GM21515 (cell line): ENCODE measurements at regions not wholly inside any gene's neighbourhood (a gene's known extent, or its start where the extent isn't known, plus 50 kb on each side); places are given as distances from the start of the nearest gene placed in this dataset.
A peak's percentile ranks its signal among the peaks of the same experiment; 100 is the strongest.
"Not testable (repeated sequence)": the region's sequence is repeated elsewhere in the genome, so short reads cannot be mapped to it uniquely, and the experiment has no call there.

ENCODE experiments used
- ATAC-seq: cut with Tn5 transposase; IDR thresholded peaks from one replicate; pipeline ENCODE4 v1.9.1; 2021; ENCODE audit not compliant: unreplicated experiment

DNA sequence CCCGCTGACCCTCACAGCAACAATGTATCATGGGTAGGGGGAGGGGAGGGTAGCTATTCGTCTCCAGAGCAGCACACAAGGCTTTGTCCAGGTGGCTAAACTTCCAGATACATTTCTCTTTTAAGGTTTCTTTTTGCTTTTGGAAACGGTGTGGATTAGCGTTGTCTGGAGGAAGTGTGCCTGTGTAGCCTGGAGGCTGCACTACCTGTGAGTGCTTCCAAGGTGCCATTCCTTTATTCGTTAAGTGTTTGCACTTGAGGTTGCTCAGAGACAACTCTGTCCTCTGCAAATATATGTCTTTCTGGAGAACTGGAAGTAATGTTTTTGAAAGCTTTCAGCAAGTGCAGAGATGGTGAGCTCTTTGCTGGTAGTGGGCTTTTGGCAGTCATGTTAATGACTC, 53.1 kb downstream of the HSFY1 start:
- ATAC-seq, result not testable (repeated sequence)

DNA sequence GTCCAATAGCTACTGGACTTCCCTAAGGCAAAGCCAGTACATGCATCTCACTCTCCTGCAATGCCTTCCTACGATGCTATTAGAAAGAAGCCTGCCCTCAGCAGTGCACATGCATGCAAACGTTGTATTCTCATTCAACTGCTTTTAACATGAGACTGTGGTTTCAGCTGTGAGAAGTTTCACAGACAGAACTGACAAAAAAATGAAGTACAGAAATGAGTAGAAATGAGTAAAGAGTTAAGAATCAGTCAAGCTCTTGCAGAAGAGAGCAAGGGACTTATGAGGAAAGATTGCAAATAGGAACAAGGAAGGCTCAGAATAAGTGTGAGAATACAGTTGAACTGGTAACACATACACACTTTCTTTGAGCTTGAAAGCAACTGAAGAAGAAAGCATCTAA, 54.8 kb downstream of the HSFY1 start:
- peak; percentile 96 for ATAC-seq

DNA sequence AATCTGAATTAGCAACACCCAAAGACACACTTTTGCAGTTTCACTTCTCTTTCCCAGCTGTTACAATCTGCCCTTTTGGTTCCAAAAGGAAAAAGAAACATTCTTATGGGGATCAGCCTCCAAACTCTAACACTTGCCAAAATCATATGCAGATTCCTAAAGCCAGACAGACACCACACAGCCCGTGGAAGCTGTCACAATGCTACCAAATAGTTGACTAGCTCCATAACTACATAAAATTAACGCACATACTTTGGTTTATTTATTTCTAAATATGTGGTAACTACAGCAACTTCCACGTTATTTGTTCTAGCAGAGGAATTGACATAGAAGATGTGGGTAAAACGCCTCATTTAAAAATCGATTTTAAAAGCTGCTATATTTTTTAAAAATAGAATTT, 59.7 kb downstream of the HSFY1 start:
- ATAC-seq, result not testable (repeated sequence)

DNA sequence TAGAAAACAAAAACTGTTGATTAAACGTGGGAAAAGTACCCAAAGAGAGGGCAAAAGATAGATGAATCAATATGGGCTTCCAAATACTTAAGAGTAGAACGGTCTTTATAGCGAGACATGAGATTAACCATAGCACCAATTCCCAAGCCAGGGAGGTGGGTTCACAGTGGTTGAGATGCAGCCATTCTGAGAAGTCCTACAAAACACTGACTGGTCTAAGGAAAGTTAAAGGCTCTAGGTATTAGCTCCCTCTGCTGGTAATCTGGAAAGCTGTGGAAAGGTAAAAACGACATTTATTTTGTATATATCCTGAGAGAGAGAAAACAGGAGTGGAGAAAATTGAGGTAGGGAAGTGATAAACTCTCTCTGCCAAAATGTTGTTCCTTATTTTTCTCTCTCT, 61.7 kb downstream of the HSFY1 start:
- ATAC-seq, result not testable (repeated sequence)

DNA sequence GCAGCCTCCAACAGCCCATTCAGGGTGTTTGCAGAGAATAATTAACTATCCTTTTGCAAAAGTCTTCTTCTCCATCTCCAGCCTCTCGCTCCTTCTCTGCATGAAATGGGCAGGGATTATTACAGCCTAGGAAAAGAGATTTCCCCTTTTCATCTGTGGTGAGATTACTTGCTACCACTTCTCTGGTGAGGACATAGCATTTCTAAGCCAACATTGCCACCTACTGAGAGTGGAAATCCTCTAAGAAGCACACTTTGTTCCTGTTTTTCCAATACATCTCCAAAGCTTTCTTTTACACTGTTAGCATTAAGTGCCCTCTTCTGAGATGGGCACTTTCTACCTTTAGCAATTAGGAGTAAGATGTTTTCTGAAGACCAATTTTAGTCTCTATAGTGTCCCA, 69.3 kb downstream of the HSFY1 start:
- ATAC-seq, result not testable (repeated sequence)

DNA sequence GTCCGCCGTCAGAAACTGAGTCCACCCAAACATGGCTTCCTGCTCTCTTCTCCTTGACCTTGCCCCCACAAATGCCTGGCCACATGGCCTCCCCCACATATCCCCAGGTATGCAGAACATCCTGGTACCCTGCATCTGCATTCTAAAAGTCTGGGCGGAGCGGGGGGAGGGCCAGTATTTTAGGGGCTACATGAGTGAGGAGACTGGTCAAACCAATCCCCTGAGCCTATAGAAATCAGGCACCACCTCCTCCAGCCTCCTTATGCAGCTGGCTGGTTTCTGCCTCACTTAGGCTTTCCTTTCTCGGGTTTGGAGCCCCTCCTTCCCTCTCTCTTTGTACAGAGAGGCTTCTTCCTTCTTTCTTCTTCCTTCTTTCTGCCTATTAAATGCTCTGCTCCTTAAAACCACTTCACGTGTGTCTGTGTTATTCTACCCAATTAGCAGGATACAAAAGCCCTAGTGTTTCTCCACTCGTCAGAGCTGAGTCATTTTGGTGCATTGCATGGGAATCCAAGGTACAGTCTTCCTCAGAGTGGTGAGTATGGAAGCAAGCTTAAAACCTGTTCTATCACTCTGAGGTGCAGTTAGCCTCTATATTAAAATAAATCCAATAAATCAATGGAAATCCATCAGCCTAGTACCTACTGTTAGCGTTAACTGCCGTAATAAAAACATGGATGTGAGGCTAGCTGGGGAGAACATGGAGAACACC, 83.4 kb downstream of the HSFY1 start:
- ATAC-seq, result not testable (repeated sequence)

DNA sequence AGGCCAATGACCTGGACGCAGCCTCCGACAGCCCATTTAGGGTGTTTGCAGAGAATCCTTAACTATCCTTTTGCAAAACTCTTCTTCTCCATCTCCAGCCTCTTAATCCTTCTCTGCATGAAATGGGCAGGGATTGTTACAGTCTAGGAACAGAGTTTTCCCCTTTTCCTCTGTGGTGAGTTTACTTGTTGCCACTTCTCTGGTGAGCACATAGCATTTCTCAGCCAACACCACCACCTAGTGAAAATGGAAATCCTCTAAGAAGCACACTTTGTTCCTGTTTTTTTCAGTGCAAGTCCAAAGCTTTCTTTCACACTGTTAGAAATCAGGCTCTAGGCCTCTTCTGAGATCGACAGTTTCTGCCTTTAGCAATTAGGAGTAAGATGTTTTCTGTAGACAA, 84.1 kb downstream of the HSFY1 start:
- ATAC-seq, result not testable (repeated sequence)

DNA sequence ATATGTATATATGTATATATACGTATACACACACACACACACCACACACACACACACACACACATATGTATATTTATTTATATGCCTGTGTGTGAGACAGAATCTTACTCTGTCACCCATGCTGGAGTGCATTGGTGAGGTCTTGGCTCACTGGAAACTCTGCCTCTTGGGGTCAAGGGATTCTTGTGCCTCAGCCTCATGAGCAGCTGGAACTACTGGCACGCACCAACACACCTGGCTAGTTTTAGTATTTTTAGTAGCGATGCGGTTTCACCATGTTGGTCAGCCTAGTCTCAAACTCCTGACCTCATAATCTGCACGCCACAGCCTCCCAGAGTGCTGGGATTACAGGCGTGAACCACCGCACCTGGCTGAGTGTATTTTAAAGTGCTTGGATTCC, 85.1 kb downstream of the HSFY1 start:
- not testable (repeated sequence) for ATAC-seq

DNA sequence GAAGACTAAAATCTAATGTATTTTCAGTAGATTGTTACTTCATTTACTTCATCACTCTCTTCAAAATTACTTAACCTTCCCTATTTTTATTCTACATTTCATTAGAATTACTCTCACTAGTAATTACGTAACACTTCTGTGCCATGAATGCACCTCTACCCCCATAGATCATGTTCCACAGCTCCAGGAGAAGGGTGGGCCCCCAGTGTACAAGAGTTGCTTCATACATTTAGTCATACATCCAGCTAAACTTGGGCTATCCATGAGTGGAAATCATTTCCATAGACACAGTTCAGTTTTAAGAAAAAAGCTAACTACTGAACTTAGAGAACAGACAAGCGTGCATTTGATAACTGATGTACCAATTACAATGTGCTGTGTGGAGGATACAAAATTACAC, 104.2 kb downstream of the HSFY1 start:
- no peak for ATAC-seq

DNA sequence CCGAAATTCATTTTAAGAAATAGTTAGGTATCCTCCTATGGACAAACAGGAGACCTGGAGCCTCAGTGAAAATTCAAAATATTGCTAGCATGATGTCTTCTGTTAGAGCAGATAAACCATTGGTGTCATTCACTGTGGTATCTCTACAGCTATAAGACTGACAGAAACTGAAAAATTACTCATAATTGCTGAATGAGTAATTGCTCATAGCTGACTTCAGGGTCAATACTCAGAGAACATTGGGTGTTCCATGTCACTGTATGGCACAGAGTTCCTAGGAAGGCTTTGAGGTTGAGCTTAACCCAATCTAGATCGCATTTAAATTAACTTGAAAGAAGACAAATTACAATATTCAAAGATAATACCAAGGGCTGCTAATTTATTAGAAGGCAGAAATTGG, 109.0 kb downstream of the HSFY2 start:
- ATAC-seq, result peak; percentile 61

DNA sequence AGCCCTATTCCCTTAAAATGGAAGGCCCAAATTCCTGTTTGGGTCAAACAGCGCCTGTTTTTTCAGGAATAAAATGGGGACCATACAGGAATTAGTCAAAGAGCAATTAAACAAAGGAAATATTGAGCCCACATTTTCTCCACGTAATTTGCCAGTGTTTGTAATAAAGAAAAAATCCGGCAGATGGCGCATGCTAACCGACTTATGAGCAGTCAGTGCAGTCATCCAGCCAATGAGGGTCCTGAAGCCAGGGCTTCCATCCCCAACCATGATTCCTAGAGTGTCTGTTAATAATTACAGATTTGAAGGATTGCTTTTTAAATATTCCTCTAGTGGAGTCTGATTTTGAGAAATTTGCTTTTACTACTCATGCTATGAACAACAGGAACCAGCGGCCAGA, 103.7 kb downstream of the HSFY2 start:
- ATAC-seq, result no peak

DNA sequence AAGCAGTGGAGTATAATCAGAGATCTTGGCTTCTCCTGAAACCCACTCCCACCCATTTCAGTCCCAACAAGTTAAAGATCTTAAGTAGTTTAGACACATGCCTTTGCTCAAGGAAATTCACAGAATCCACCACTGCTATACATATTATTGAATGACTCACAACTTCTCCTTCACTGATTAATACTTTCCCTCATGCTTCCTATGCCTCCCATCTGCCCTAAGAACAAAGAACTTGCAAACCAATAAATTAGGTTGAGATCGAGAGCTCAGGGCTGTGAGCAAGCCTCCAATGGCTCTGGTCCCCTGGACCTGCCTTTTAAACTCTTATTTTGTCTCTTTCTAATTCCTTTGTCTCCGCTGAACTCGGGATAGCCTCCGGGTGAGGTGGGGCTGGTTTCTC, 101.6 kb downstream of the HSFY2 start:
- ATAC-seq, result no peak

DNA sequence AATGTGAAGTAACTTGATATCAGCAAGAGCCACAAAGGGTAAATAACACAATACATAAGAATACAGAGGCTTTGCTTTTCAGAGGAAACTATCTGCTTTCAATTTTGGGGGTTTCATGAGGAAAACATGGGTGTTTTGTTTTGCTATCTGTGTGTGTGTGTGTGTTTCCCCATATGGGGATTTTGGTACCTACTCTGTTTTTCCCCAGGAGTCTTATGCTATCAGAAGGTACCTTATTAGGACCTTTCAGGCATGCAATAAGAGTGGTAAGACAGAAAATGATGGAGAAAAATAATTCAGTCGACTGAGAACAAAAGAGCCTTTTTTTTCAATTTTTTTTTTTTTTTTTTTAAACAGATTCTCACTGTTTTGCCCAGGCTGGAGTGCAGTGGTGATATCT, 87.5 kb downstream of the HSFY2 start:
- not testable (repeated sequence) for ATAC-seq

DNA sequence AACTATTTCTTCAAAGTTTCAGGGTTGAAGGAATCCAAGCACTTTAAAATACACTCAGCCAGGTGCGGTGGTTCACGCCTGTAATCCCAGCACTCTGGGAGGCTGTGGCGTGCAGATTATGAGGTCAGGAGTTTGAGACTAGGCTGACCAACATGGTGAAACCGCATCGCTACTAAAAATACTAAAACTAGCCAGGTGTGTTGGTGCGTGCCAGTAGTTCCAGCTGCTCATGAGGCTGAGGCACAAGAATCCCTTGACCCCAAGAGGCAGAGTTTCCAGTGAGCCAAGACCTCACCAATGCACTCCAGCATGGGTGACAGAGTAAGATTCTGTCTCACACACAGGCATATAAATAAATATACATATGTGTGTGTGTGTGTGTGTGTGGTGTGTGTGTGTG, 85.2 kb downstream of the HSFY2 start:
- ATAC-seq, result not testable (repeated sequence)

DNA sequence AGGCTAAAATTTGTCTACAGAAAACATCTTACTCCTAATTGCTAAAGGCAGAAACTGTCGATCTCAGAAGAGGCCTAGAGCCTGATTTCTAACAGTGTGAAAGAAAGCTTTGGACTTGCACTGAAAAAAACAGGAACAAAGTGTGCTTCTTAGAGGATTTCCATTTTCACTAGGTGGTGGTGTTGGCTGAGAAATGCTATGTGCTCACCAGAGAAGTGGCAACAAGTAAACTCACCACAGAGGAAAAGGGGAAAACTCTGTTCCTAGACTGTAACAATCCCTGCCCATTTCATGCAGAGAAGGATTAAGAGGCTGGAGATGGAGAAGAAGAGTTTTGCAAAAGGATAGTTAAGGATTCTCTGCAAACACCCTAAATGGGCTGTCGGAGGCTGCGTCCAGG, 84.1 kb downstream of the HSFY2 start:
- not testable (repeated sequence) for ATAC-seq

DNA sequence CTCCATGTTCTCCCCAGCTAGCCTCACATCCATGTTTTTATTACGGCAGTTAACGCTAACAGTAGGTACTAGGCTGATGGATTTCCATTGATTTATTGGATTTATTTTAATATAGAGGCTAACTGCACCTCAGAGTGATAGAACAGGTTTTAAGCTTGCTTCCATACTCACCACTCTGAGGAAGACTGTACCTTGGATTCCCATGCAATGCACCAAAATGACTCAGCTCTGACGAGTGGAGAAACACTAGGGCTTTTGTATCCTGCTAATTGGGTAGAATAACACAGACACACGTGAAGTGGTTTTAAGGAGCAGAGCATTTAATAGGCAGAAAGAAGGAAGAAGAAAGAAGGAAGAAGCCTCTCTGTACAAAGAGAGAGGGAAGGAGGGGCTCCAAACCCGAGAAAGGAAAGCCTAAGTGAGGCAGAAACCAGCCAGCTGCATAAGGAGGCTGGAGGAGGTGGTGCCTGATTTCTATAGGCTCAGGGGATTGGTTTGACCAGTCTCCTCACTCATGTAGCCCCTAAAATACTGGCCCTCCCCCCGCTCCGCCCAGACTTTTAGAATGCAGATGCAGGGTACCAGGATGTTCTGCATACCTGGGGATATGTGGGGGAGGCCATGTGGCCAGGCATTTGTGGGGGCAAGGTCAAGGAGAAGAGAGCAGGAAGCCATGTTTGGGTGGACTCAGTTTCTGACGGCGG, 83.5 kb downstream of the HSFY2 start:
- not testable (repeated sequence) for ATAC-seq

DNA sequence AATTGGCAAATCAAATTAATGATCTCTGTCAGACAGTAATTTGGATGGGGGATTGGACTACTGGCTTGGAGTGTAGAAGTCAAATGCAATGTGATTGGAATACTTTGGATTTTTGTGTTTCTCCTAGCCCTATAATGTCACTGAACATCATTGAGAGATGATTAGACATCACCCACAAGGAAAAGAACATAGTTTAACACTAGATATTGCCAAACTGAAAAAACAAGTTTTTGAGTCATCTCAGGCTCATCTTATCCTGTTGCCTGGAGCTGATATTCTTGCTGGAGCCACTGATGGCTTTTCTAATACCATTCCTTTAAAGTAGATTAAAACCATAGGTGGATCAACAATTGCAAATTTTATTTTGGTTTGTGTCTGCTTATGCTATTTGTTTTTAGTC, 76.7 kb downstream of the HSFY2 start:
- ATAC-seq, result not testable (repeated sequence)

DNA sequence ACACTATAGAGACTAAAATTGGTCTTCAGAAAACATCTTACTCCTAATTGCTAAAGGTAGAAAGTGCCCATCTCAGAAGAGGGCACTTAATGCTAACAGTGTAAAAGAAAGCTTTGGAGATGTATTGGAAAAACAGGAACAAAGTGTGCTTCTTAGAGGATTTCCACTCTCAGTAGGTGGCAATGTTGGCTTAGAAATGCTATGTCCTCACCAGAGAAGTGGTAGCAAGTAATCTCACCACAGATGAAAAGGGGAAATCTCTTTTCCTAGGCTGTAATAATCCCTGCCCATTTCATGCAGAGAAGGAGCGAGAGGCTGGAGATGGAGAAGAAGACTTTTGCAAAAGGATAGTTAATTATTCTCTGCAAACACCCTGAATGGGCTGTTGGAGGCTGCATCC, 69.3 kb downstream of the HSFY2 start:
- not testable (repeated sequence) for ATAC-seq

DNA sequence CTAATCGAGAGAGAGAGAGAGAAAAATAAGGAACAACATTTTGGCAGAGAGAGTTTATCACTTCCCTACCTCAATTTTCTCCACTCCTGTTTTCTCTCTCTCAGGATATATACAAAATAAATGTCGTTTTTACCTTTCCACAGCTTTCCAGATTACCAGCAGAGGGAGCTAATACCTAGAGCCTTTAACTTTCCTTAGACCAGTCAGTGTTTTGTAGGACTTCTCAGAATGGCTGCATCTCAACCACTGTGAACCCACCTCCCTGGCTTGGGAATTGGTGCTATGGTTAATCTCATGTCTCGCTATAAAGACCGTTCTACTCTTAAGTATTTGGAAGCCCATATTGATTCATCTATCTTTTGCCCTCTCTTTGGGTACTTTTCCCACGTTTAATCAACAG, 61.8 kb downstream of the HSFY2 start:
- ATAC-seq, result not testable (repeated sequence)

DNA sequence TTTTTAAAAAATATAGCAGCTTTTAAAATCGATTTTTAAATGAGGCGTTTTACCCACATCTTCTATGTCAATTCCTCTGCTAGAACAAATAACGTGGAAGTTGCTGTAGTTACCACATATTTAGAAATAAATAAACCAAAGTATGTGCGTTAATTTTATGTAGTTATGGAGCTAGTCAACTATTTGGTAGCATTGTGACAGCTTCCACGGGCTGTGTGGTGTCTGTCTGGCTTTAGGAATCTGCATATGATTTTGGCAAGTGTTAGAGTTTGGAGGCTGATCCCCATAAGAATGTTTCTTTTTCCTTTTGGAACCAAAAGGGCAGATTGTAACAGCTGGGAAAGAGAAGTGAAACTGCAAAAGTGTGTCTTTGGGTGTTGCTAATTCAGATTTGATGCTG, 59.8 kb downstream of the HSFY2 start:
- ATAC-seq, result not testable (repeated sequence)

DNA sequence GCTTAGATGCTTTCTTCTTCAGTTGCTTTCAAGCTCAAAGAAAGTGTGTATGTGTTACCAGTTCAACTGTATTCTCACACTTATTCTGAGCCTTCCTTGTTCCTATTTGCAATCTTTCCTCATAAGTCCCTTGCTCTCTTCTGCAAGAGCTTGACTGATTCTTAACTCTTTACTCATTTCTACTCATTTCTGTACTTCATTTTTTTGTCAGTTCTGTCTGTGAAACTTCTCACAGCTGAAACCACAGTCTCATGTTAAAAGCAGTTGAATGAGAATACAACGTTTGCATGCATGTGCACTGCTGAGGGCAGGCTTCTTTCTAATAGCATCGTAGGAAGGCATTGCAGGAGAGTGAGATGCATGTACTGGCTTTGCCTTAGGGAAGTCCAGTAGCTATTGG, 54.8 kb downstream of the HSFY2 start:
- ATAC-seq, result peak; percentile 91

DNA sequence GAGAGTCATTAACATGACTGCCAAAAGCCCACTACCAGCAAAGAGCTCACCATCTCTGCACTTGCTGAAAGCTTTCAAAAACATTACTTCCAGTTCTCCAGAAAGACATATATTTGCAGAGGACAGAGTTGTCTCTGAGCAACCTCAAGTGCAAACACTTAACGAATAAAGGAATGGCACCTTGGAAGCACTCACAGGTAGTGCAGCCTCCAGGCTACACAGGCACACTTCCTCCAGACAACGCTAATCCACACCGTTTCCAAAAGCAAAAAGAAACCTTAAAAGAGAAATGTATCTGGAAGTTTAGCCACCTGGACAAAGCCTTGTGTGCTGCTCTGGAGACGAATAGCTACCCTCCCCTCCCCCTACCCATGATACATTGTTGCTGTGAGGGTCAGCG, 53.1 kb downstream of the HSFY2 start:
- ATAC-seq, result not testable (repeated sequence)
